GM10266 (cell line): ENCODE measurements at regions not wholly inside any gene's neighbourhood (a gene's known extent, or its start where the extent isn't known, plus 50 kb on each side); places are given as distances from the start of the nearest gene placed in this dataset.

Source experiments
- DNase-seq: peaks from one replicate; pipeline ENCODE4 v3.0.0; 2012; ENCODE audit errors: extremely low spot score
- CTCF ChIP-seq: IDR thresholded peaks from 2 replicates; pipeline ENCODE4 v1.5.1; 2012; ENCODE audit warnings: mild to moderate bottlenecking, low read depth; ENCODE audit not compliant: control insufficient read depth, insufficient read depth; ENCODE audit errors: missing control alignments

- no peak for DNase-seq
- TF ChIP-seq CTCF: no peak
These were observed 60.8 kb upstream of the RPS6KA2 start for GRCh38 chr6:166687879-166688205.

GRCh38 chr6:166687070-166687878 is 60.2 kb upstream of the RPS6KA2 start:
- no peak for TF ChIP-seq CTCF
- no peak for DNase-seq

- TF ChIP-seq CTCF: no peak
- no peak for DNase-seq
These were observed 59.3 kb upstream of the RPS6KA2 start for GRCh38 chr6:166686317-166686716.

GRCh38 chr6:166684866-166685265 is 57.8 kb upstream of the RPS6KA2 start:
- DNase-seq: no peak
- no peak for TF ChIP-seq CTCF

- DNase-seq: no peak
- TF ChIP-seq CTCF: no peak
These were observed 57.1 kb upstream of the RPS6KA2 start for GRCh38 chr6:166684170-166684569.

GRCh38 chr6:166683477-166683876 is 56.4 kb upstream of the RPS6KA2 start:
- no peak for TF ChIP-seq CTCF
- no peak for DNase-seq

- no peak for TF ChIP-seq CTCF
- no peak for DNase-seq
These were observed 52.5 kb upstream of the RPS6KA2 start for GRCh38 chr6:166679566-166679965.
